Hematopoietic multipotent progenitor cell treated with erythropoietin and hydrocortisone succinate and interleukin-3 and kit ligand, for 6 days (in vitro differentiated cells): ENCODE measurements at regions not wholly inside any gene's neighbourhood (a gene's known extent, or its start where the extent isn't known, plus 50 kb on each side); places are given as distances from the start of the nearest gene placed in this dataset.

Experiments
- DNase-seq: peaks from one replicate; pipeline ENCODE4 v3.0.0-alpha.2; 2015

DNA sequence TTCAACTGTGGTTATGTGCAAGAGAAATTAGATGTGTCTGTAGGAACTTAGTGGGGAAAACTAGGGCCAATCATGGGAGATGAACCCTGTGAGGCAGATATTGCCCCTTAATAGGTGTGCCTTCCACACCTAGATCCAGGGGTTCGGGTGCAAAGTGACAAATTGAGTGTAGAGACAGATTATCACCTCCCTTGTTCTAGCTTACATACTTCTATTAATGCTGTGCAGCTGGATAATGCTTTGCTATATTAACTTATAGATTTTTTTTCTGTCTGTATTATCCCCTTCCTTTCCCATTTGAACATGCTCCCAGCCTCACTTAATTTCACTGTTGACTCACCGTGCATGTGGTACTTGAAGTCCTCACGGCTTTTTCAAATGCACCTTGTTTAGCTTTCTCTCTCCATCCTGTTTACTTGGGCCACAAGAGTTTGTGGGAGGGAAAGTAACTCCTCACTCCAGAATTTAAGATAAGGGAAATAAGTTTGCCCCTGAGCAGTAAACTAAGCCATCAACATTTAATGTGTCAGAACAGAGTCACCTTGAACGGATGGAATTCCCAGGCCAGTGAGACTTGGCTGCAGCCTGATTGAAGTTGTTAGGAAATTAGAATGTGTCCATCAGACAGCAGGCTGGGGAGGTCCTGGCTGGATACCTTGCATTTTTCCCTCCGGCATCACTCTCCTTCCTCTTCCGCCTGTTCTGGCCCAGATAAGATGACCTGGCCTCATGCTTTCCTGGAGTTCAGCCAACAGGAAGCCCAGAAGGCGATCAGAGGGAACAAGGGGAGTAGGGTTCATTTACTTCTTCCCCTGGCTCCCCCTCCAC, 478.4 kb downstream of the BCOR start:
- DNase-seq: peak; percentile 53

DNA sequence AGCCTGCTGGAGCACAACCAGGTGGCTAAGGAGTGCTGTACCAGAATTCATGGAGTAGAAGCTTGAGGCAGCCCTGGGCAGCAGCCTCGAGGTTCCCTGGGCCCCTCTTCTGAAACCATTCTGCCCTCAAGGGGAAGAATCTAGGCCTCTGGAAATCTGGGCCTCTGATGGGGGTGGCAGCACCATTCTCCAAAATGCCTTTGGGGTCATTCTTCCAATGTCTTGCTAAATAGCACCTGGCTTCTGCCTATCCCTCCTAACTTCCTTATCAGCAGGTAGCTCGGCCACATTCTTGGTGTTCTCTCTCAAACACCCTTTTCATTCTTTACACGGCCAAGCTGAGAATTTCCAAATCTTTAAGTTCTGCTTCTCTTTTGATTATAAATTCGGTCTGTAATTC, 473.6 kb downstream of the BCOR start:
- DNase-seq: no peak

- DNase-seq: no peak
These were observed 471.9 kb downstream of the BCOR start for GRCh38 chrX:39625810-39626209.

DNA sequence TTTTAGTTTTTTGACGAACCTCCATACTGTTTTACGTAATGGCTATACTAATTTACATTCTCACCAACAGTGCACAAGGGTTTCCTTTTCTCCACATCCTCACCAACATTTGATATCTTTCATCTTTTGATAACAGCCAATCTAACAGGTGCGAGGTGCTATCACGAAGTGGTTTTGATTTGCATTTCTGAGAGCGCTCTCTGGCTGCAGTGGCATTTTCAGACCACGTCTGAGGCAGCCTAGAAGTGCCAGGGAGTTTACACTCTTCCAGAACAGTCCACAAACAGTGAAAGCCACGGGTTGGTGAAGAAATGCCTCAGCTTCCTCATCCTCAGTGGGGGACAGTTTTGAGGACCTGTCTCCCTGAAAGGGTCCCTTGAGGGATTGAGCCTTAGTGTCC, 471.0 kb downstream of the BCOR start:
- DNase-seq: no peak

DNA sequence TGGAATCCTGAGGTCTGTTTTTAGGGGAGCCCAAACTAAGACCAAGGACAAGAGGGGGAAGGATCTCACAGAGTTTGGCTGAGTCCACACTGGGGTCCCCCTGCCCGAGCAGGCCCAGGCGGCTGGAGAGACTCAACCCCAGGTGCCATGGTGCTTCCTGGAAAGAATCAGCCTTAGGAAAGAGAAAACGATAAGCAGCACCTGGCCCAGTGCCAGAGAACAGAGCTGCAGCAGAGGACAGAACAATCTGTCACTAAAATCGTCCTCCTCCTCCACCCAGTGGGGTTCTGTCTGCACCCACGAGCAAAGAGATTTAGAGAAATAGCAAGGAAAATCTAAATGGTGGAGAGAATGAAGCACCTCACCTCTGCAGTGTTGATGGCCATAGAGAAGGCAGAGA, 470.5 kb downstream of the BCOR start:
- DNase-seq: peak; percentile 56

DNA sequence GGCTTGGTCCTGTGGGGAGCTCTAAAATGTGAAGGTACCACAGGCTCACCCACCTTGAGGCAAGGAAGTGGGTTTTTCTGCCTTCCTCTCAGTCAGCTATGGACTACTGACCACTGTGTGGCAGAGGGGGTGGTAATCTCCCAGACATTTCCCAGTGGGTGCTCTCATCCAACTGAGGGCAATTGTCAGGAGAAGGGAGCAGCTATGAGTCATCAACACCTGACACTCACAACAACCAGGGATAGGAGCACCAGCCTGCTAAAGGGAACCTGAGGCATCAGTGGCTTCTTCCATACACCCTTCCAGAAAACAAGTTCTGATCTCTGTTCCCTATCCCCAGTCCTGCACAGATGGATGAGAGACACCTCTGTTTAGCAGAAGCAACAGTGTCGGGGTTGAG, 468.8 kb downstream of the BCOR start:
- DNase-seq: no peak

DNA sequence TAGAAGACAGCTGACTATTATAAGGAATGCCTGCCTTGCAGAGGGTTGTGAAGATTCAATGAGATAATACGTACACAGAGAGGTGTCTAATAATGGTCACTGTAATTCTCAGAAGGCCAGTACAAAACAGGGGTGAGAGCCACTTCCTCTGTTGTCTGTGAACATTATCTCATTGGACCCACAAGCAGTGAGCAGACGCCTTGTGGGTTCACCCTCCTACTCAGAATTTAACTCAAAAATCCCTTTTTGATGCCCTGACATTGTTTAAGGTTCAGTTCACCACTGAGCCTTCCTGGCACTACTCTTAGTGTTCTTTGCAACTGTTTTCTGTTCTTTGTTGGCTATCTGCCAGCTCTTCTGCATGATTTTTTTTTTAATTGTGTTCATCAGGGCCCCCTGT, 467.4 kb downstream of the BCOR start:
- peak; percentile 14 for DNase-seq

- DNase-seq: no peak
These were observed 466.2 kb downstream of the BCOR start for GRCh38 chrX:39631276-39632229.

GRCh38 chrX:39633293-39633692, 464.5 kb downstream of the BCOR start:
- DNase-seq: peak; percentile 75

GRCh38 chrX:39636481-39636880, 461.3 kb downstream of the BCOR start:
- DNase-seq: no peak

- DNase-seq: no peak
These were observed 459.2 kb downstream of the BCOR start for GRCh38 chrX:39638526-39638925.

DNA sequence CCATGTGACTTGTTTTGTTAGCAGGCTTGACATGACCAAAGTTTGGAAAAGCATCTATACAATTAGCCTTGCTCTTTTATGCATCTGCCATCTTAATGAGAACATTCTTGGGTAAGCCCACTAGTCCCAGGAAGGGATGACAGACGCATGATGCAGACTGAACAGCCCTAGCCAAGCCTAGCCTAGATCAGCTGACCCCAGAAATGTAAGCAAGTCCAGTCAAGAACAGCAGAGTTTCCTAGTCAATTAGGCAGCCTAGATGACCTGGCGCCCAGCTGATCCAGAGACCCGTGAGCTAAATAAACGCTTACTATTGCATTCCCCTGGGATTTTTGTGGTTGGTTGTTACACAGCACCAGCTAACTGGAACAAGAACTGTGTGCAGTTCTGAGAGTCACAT, 457.9 kb downstream of the BCOR start:
- no peak for DNase-seq

GRCh38 chrX:39640866-39641265, 456.9 kb downstream of the BCOR start:
- DNase-seq: no peak

DNA sequence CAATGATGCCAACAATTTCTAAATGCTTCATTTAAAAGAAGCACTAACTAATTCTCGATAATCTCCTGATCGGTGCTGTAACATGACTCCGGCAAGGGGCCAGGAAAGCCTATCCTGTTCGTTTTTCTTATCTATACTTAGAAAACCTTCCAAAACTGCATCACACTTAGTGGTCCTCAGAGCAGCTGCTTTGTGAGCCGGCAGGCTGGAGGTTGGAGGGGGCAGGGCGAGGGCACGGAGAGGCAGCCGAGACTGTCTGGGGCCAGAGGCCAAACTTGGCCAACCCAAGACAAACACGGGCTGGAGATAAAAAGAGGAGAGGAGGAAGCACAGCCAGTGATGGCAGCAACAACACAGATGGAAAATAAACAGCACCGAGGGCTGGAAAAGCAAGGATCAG, 455.7 kb downstream of the BCOR start:
- no peak for DNase-seq

DNA sequence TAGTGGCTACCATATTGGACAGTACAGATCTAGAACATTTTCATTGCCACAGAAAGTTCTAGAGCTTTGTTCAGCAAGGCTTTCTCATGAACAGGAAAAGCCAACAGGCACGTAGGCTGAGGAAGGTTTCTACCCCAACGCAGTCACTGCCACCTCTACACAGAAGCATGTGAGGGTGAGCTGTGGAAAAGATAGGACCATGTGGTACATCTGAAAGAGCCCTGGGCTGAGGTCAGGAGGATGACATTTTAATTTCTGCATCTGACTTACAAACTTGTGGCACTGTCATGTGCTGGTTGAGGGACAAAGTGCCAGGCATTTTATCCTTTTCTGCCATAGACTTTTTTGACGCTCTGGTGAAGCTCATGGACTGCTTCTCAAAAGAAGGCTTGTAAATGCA, 454.2 kb downstream of the BCOR start:
- DNase-seq: no peak

- no peak for DNase-seq
These were observed 452.4 kb downstream of the BCOR start for GRCh38 chrX:39645178-39645895.

GRCh38 chrX:39648548-39649254, 449.1 kb downstream of the BCOR start:
- no peak for DNase-seq

- no peak for DNase-seq
These were observed 446.9 kb downstream of the BCOR start for GRCh38 chrX:39650768-39651347.

GRCh38 chrX:39652336-39652735, 445.4 kb downstream of the BCOR start:
- DNase-seq: peak; percentile 55

GRCh38 chrX:39653691-39654090, 444.1 kb downstream of the BCOR start:
- no peak for DNase-seq

GRCh38 chrX:39654183-39654925, 443.4 kb downstream of the BCOR start:
- DNase-seq: no peak
